HEK293 (cell line): ENCODE measurements at regions not wholly inside any gene's neighbourhood (a gene's known extent, or its start where the extent isn't known, plus 50 kb on each side); places are given as distances from the start of the nearest gene placed in this dataset.

Experiments
- CTCF ChIA-PET: fragments of 350-600 bp; formaldehyde crosslinking; extraction: SDS; loops from one replicate; lab custom pipeline; 2021; ENCODE audit warnings: antibody characterized with exemption; lab: Yijun Ruan, JAX
- POLR2A ChIA-PET: fragments of 300-600 bp; formaldehyde crosslinking; extraction: SDS; loops from one replicate; lab custom pipeline; 2020; ENCODE audit warnings: antibody characterized with exemption, inconsistent platforms; lab: Yijun Ruan, JAX
- H3K27ac ChIP-seq: fragments of 200-500 bp; sonication (Bioruptor generic); 2 replicates; pipeline ENCODE4 v1.5.1; 2014; ENCODE audit warnings: low read depth, low read length, control low read depth, inconsistent platforms; ENCODE audit errors: extremely low read depth
- H3K36me3 ChIP-seq, 2 experiments: fragments of 200-500 bp in 1 of 2; sonication (Bioruptor generic) in 1 of 2; 1 replicate in 1 of 2; 2 replicates in 1 of 2; pipeline ENCODE4 v1.5.1; 2014 to 2017; ENCODE audit warnings: inconsistent platforms in 2 of 2, low read length in 2 of 2; ENCODE audit not compliant: control insufficient read depth in 2 of 2, insufficient read depth in 1 of 2
- H3K4me1 ChIP-seq: fragments of 200-500 bp; sonication (Bioruptor generic); 2 replicates; pipeline ENCODE4 v1.5.1; 2014; ENCODE audit warnings: mild to moderate bottlenecking, low read length, inconsistent platforms; ENCODE audit not compliant: control insufficient read depth, insufficient read depth
- H3K4me3 ChIP-seq: 2 replicates; pipeline ENCODE4 v1.5.1; 2011; ENCODE audit warnings: low read depth, mild to moderate bottlenecking, control low read depth, low read length, moderate library complexity
- H3K9me3 ChIP-seq: fragments of 200-500 bp; sonication (Bioruptor generic); 2 replicates; pipeline ENCODE4 v1.5.1; 2014; ENCODE audit warnings: low read depth, low read length, inconsistent platforms; ENCODE audit not compliant: control insufficient read depth, insufficient read depth
- GLIS1 ChIP-seq: fragments of 450-650 bp; formaldehyde crosslinking; IDR thresholded peaks from 2 replicates; pipeline ENCODE4 v1.5.1; 2016; ENCODE audit warnings: missing biosample characterization, missing genetic modification characterization
- GLIS2 ChIP-seq: fragments of 450-650 bp; formaldehyde crosslinking; IDR thresholded peaks from 2 replicates; pipeline ENCODE4 v1.5.1; 2016; ENCODE audit warnings: missing biosample characterization, missing genetic modification characterization
- HOXA7 ChIP-seq: sonication (generic); formaldehyde crosslinking; IDR thresholded peaks from 2 replicates; pipeline ENCODE4 v1.8.1; 2022; ENCODE audit warnings: missing genetic modification reagents, borderline replicate concordance
- KLF1 ChIP-seq: fragments of 450-650 bp; formaldehyde crosslinking; IDR thresholded peaks from 2 replicates; pipeline ENCODE4 v1.5.1; 2016; ENCODE audit warnings: missing biosample characterization, missing genetic modification characterization
- MEIS1 ChIP-seq: sonication (generic); formaldehyde crosslinking; IDR thresholded peaks from 2 replicates; pipeline ENCODE4 v1.8.1; 2022; ENCODE audit warnings: missing genetic modification reagents, mild to moderate bottlenecking, borderline replicate concordance
- OVOL3 ChIP-seq: fragments of 450-650 bp; formaldehyde crosslinking; IDR thresholded peaks from 2 replicates; pipeline ENCODE4 v1.5.1; 2016; ENCODE audit warnings: missing biosample characterization, missing genetic modification characterization
- WT1 ChIP-seq: fragments of 450-650 bp; formaldehyde crosslinking; IDR thresholded peaks from 2 replicates; pipeline ENCODE4 v1.5.1; 2016; ENCODE audit warnings: missing biosample characterization, missing genetic modification characterization
- ZFP37 ChIP-seq: fragments of 450-650 bp; formaldehyde crosslinking; IDR thresholded peaks from 2 replicates; pipeline ENCODE4 v1.5.1; 2016; ENCODE audit warnings: missing biosample characterization, missing genetic modification characterization
- ZNF10 ChIP-seq: fragments of 450-650 bp; formaldehyde crosslinking; IDR thresholded peaks from 2 replicates; pipeline ENCODE4 v1.5.1; 2017; ENCODE audit warnings: missing biosample characterization, missing genetic modification characterization
- ZNF140 ChIP-seq: fragments of 450-650 bp; formaldehyde crosslinking; IDR thresholded peaks from 2 replicates; pipeline ENCODE4 v1.5.1; 2016; ENCODE audit warnings: missing biosample characterization, missing genetic modification characterization
- ZNF157 ChIP-seq: fragments of 450-650 bp; formaldehyde crosslinking; IDR thresholded peaks from 2 replicates; pipeline ENCODE4 v1.5.1; 2016; ENCODE audit warnings: missing biosample characterization, missing genetic modification characterization
- ZNF37A ChIP-seq: fragments of 450-650 bp; IDR thresholded peaks from 2 replicates; pipeline ENCODE4 v1.5.1; 2018; ENCODE audit warnings: missing biosample characterization, missing genetic modification characterization
- ZNF404 ChIP-seq: fragments of 450-650 bp; formaldehyde crosslinking; IDR thresholded peaks from 2 replicates; pipeline ENCODE4 v1.5.1; 2017; ENCODE audit warnings: missing biosample characterization, missing genetic modification characterization
- ZNF426 ChIP-seq: fragments of 450-650 bp; formaldehyde crosslinking; IDR thresholded peaks from 2 replicates; pipeline ENCODE4 v1.5.1; 2017; ENCODE audit warnings: missing biosample characterization, missing genetic modification characterization, mild to moderate bottlenecking, inconsistent platforms, moderate library complexity
- ZNF501 ChIP-seq: fragments of 450-650 bp; formaldehyde crosslinking; IDR thresholded peaks from 2 replicates; pipeline ENCODE4 v1.5.1; 2016; ENCODE audit warnings: missing biosample characterization, missing genetic modification characterization
- ZNF521 ChIP-seq: fragments of 450-650 bp; formaldehyde crosslinking; IDR thresholded peaks from 2 replicates; pipeline ENCODE4 v1.5.1; 2017; ENCODE audit warnings: missing biosample characterization, mild to moderate bottlenecking, missing genetic modification characterization
- ZNF530 ChIP-seq: fragments of 450-650 bp; formaldehyde crosslinking; IDR thresholded peaks from 2 replicates; pipeline ENCODE4 v1.5.1; 2016; ENCODE audit warnings: low read depth, missing biosample characterization, missing genetic modification characterization
- ZNF596 ChIP-seq: fragments of 450-650 bp; IDR thresholded peaks from 2 replicates; pipeline ENCODE4 v1.5.0; 2018; ENCODE audit warnings: missing biosample characterization, mild to moderate bottlenecking, missing genetic modification characterization, moderate library complexity
- ZNF600 ChIP-seq: fragments of 450-650 bp; formaldehyde crosslinking; IDR thresholded peaks from 2 replicates; pipeline ENCODE4 v1.5.1; 2016; ENCODE audit warnings: missing biosample characterization, missing genetic modification characterization
- ZNF654 ChIP-seq: fragments of 450-650 bp; formaldehyde crosslinking; IDR thresholded peaks from 2 replicates; pipeline ENCODE4 v1.5.1; 2016; ENCODE audit warnings: low read depth, missing biosample characterization, missing genetic modification characterization
- ZNF670 ChIP-seq: fragments of 450-650 bp; formaldehyde crosslinking; IDR thresholded peaks from 2 replicates; pipeline ENCODE4 v1.5.1; 2016; ENCODE audit warnings: missing biosample characterization, missing genetic modification characterization, low read depth
- ZNF785 ChIP-seq: fragments of 450-650 bp; formaldehyde crosslinking; IDR thresholded peaks from 2 replicates; pipeline ENCODE4 v1.5.1; 2016; ENCODE audit warnings: missing biosample characterization, missing genetic modification characterization
- ZNF792 ChIP-seq: fragments of 450-650 bp; formaldehyde crosslinking; IDR thresholded peaks from 2 replicates; pipeline ENCODE4 v1.5.1; 2016; ENCODE audit warnings: missing biosample characterization, missing genetic modification characterization
- TF ChIP-seq, protein P1 (sequence below): fragments of 450-650 bp; formaldehyde crosslinking; IDR thresholded peaks from 2 replicates; pipeline ENCODE4 v1.5.1; 2016; ENCODE audit warnings: missing biosample characterization, missing genetic modification characterization
- TF ChIP-seq, protein P2 (sequence below): fragments of 450-650 bp; formaldehyde crosslinking; IDR thresholded peaks from 2 replicates; pipeline ENCODE4 v1.5.1; 2016; ENCODE audit warnings: missing biosample characterization, missing genetic modification characterization
- TF ChIP-seq, protein P3 (sequence below): fragments of 450-650 bp; formaldehyde crosslinking; IDR thresholded peaks from 2 replicates; pipeline ENCODE4 v1.5.1; 2016; ENCODE audit warnings: missing biosample characterization, missing genetic modification characterization
- TF ChIP-seq, protein P4 (sequence below): fragments of 450-650 bp; formaldehyde crosslinking; IDR thresholded peaks from 2 replicates; pipeline ENCODE4 v1.5.1; 2016; ENCODE audit warnings: missing biosample characterization, missing genetic modification characterization
- TF ChIP-seq, protein P5 (sequence below): fragments of 450-650 bp; formaldehyde crosslinking; IDR thresholded peaks from 2 replicates; pipeline ENCODE4 v1.5.1; 2016; ENCODE audit warnings: missing biosample characterization, missing genetic modification characterization
- TF ChIP-seq, protein P6 (sequence below): sonication (generic); formaldehyde crosslinking; IDR thresholded peaks from 2 replicates; pipeline ENCODE4 v1.8.1; 2022; ENCODE audit warnings: mild to moderate bottlenecking, moderate library complexity, missing genetic modification reagents

DNA sequence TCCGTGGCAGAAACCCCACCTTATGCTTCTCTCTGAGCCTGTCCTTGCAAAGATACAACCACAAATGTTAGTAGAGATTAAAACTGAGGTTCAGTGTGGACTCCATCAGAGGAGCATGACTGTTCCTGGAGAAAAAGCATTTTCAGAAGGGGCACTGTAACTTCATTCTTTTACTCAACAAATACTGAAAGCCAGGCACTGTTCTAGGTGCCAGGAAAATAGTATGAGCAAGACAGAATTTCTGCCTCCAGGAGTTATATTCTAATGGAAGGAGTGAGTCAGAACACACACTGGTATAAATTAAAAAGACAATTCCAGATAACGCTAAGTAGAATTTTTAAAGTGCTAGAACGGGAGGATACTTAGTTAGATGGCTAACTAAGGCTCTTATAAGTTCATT, 251.4 kb upstream of the GAS1 start:
- CTCF ChIA-PET: no interaction called here
- POLR2A ChIA-PET: no interaction called here
- H3K4me3 ChIP-seq: no peak overlapping the region
- H3K27ac ChIP-seq: no peak overlapping the region
- no peaks in the 10 kb centered on the region for H3K9me3 ChIP-seq
- H3K4me1 ChIP-seq: no peaks in the 10 kb centered on the region; the same call in 1 of the 2 replicates
- H3K36me3 ChIP-seq: no peaks in the 10 kb centered on the region
- TF ChIP-seq ZNF10: no peak
- TF ChIP-seq ZNF670 (tag by site-specific recombination): no peak
- TF ChIP-seq, protein P1, sequence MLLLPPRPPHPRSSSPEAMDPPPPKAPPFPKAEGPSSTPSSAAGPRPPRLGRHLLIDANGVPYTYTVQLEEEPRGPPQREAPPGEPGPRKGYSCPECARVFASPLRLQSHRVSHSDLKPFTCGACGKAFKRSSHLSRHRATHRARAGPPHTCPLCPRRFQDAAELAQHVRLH (tag by site-specific recombination): no peak
- TF ChIP-seq, protein P2, sequence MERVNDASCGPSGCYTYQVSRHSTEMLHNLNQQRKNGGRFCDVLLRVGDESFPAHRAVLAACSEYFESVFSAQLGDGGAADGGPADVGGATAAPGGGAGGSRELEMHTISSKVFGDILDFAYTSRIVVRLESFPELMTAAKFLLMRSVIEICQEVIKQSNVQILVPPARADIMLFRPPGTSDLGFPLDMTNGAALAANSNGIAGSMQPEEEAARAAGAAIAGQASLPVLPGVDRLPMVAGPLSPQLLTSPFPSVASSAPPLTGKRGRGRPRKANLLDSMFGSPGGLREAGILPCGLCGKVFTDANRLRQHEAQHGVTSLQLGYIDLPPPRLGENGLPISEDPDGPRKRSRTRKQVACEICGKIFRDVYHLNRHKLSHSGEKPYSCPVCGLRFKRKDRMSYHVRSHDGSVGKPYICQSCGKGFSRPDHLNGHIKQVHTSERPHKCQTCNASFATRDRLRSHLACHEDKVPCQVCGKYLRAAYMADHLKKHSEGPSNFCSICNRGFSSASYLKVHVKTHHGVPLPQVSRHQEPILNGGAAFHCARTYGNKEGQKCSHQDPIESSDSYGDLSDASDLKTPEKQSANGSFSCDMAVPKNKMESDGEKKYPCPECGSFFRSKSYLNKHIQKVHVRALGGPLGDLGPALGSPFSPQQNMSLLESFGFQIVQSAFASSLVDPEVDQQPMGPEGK (tag by site-specific recombination): no peak
- TF ChIP-seq WT1 (tag by site-specific recombination): no peak
- TF ChIP-seq ZNF654 (tag by site-specific recombination): no peak
- no peak for TF ChIP-seq ZNF521 (tag by site-specific recombination)
- TF ChIP-seq ZNF785 (tag by site-specific recombination): no peak
- no peak for TF ChIP-seq ZNF501
- TF ChIP-seq, protein P3, sequence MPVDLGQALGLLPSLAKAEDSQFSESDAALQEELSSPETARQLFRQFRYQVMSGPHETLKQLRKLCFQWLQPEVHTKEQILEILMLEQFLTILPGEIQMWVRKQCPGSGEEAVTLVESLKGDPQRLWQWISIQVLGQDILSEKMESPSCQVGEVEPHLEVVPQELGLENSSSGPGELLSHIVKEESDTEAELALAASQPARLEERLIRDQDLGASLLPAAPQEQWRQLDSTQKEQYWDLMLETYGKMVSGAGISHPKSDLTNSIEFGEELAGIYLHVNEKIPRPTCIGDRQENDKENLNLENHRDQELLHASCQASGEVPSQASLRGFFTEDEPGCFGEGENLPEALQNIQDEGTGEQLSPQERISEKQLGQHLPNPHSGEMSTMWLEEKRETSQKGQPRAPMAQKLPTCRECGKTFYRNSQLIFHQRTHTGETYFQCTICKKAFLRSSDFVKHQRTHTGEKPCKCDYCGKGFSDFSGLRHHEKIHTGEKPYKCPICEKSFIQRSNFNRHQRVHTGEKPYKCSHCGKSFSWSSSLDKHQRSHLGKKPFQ (tag by site-specific recombination): no peak
- TF ChIP-seq ZNF404: no peak
- TF ChIP-seq MEIS1 (CRISPR knock-in tag): no peak
- no peak for TF ChIP-seq ZNF600 (tag by site-specific recombination)
- TF ChIP-seq, protein P4, sequence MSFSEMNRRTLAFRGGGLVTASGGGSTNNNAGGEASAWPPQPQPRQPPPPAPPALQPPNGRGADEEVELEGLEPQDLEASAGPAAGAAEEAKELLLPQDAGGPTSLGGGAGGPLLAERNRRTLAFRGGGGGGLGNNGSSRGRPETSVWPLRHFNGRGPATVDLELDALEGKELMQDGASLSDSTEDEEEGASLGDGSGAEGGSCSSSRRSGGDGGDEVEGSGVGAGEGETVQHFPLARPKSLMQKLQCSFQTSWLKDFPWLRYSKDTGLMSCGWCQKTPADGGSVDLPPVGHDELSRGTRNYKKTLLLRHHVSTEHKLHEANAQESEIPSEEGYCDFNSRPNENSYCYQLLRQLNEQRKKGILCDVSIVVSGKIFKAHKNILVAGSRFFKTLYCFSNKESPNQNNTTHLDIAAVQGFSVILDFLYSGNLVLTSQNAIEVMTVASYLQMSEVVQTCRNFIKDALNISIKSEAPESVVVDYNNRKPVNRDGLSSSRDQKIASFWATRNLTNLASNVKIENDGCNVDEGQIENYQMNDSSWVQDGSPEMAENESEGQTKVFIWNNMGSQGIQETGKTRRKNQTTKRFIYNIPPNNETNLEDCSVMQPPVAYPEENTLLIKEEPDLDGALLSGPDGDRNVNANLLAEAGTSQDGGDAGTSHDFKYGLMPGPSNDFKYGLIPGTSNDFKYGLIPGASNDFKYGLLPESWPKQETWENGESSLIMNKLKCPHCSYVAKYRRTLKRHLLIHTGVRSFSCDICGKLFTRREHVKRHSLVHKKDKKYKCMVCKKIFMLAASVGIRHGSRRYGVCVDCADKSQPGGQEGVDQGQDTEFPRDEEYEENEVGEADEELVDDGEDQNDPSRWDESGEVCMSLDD (tag by site-specific recombination): no peak
- TF ChIP-seq, all 188 proteins: peak for 0

DNA sequence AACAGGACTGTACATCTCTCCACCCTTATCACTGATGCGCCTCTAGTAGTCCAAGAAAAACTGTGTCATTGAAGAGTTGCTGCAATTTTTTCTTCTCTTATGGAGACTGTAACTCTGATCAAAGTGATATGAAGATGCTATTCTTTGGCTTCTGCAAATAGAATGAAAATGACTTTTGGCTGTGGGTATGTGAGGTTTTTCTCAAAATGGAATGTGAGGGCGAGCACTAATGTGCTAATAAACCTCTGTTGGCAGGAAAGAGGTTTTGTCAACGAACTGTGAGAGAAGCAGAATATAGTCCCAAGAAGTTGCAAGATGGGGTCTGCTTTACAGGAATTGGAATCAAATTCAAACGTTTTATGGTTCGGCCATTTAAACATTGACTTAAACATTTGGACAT, 252.0 kb upstream of the GAS1 start:
- Histone ChIP-seq H3K4me1 (no peaks in the 10 kb centered on the region), H3K4me3 (no peak overlapping the region), H3K9me3 (no peaks in the 10 kb centered on the region), H3K36me3 (no peaks in the 10 kb centered on the region), H3K27ac (no peak overlapping the region)
- TF ChIP-seq GLIS2 (no peak), ZNF596 (no peak), ZNF37A (tag by site-specific recombination) (no peak), ZNF426 (tag by site-specific recombination) (no peak), HOXA7 (no peak), GLIS1 (tag by site-specific recombination) (no peak), KLF1 (tag by site-specific recombination) (no peak), ZNF792 (tag by site-specific recombination) (no peak), ZFP37 (tag by site-specific recombination) (no peak), ZNF157 (tag by site-specific recombination) (no peak), ZNF530 (no peak), ZNF140 (tag by site-specific recombination) (no peak), OVOL3 (tag by site-specific recombination) (no peak)
- TF ChIP-seq, protein P5, sequence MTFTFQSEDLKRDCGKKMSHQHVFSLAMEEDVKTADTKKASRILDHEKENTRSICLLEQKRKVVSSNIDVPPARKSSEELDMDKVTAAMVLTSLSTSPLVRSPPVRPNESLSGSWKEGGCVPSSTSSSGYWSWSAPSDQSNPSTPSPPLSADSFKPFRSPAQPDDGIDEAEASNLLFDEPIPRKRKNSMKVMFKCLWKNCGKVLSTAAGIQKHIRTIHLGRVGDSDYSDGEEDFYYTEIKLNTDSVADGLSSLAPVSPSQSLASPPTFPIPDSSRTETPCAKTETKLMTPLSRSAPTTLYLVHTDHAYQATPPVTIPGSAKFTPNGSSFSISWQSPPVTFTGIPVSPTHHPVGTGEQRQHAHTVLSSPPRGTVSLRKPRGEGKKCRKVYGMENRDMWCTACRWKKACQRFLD (tag by site-specific recombination): no peak
- TF ChIP-seq, protein P6, sequence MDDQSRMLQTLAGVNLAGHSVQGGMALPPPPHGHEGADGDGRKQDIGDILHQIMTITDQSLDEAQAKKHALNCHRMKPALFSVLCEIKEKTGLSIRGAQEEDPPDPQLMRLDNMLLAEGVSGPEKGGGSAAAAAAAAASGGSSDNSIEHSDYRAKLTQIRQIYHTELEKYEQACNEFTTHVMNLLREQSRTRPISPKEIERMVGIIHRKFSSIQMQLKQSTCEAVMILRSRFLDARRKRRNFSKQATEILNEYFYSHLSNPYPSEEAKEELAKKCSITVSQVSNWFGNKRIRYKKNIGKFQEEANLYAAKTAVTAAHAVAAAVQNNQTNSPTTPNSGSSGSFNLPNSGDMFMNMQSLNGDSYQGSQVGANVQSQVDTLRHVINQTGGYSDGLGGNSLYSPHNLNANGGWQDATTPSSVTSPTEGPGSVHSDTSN (CRISPR knock-in tag): no peak
- TF ChIP-seq, all 188 proteins: peak for 0
- ChIA-PET POLR2A (no interaction called here), CTCF (no interaction called here)
